ENCODE measurements at regions not wholly inside any gene's neighbourhood (a gene's known extent, or its start where the extent isn't known, plus 50 kb on each side); places are given as distances from the start of the nearest gene placed in this dataset.
"Not testable (repeated sequence)": the region's sequence is repeated elsewhere in the genome, so short reads cannot be mapped to it uniquely, and the experiment has no call there.

DNA sequence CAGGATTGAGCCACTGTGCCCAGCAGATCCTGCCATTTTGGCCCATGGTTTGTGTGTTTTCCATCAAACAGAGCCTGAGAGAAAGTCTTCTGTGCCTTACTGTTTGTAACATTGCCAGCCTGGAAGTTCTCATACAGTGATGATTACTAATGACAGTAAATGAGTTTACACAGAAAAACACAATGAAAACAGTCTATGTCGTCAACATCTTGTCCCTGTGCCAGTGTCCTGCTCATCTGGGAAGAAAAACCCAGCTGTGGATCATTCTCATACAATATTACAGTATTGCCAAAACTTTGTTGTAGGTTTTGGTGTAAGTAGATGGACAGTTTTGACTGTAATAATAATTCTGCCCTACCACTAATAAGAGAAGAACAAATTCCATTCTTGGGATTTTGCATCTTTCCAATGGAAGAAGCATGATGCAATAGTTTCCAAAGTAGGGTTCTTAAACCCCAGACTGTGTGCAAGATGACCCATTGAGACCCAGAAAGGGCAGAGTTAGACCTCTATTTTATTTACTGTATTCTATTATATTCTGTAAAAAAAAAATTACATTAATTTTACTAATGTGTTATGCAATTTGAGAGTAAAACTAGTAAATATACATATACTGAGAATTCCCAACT lies 135.0 kb upstream of the JARID2 start:
- no peaks in the 10 kb centered on the region for H3K9me3 ChIP-seq (ENCODE audit: control insufficient read depth in 2 of 3, low read length in 3 of 3)
- no peak overlapping the region for H3K4me3 ChIP-seq (ENCODE audit: low read length)
- Mint-ChIP-seq H3K27me3 (peaks cover 0 to 4% (median 0%) of the 10 kb centered on the region in 5 donors), H3K36me3 (peaks cover 0 to 6% (median 0%) of the 10 kb centered on the region in 5 donors), H3K4me1 (peaks cover 0 to 11% (median 4%) of the 10 kb centered on the region in 7 donors), H3K9me3 (peaks cover 0 to 9% (median 2%) of the 10 kb centered on the region in 11 donors), H3K27ac (no peak overlapping the region), H3K4me3 (no peak overlapping the region)
- ChIA-PET POLR2A (no interaction called here), CTCF (no interaction called here)
- ATAC-seq, result no peak
- DNase-seq, result no peak
- no peaks in the 10 kb centered on the region for H3K36me3 ChIP-seq (ENCODE audit: control insufficient read depth in 2 of 3, insufficient read depth in 3 of 3, low read length in 3 of 3)
- intact Hi-C loops (cut with micrococcal nuclease), result no loop called here
- no peak overlapping the region for H3K27ac ChIP-seq (ENCODE audit: low read depth, low read length)
- no peaks in the 10 kb centered on the region for H3K27me3 ChIP-seq (ENCODE audit: control insufficient read depth in 2 of 2, insufficient read depth in 2 of 2, low read length in 2 of 2)
- H3K4me1 ChIP-seq (ENCODE audit: control insufficient read depth in 2 of 2, insufficient read depth in 2 of 2, low read length in 2 of 2), result no peaks in the 10 kb centered on the region

DNA sequence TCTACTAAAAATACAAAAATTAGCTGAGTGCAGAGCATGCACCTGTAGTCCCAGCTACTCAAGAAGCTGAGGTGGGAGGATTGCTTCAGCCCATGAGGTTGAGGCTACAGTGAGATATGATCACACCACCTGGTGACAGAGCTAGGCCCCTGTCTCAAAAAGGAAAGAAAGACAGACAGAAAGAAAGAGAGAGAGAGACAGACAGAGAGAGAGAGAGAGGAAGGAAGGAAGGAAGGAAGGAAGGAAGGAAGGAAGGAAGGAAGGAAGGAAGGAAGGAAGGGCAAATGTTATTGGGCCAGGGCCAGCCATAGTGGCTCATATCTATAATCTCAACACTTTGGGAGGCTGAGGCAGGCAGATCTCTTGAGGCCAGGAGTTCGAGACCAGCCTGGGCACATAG lies 134.3 kb upstream of the JARID2 start:
- H3K27ac ChIP-seq (ENCODE audit: low read depth, low read length); CTCF ChIA-PET; H3K4me3 Mint-ChIP-seq; DNase-seq; H3K9me3 Mint-ChIP-seq; H3K9me3 ChIP-seq (ENCODE audit: control insufficient read depth in 2 of 3, low read length in 3 of 3); H3K4me3 ChIP-seq (ENCODE audit: low read length); H3K27me3 Mint-ChIP-seq; H3K4me1 ChIP-seq (ENCODE audit: control insufficient read depth in 2 of 2, insufficient read depth in 2 of 2, low read length in 2 of 2); H3K36me3 ChIP-seq (ENCODE audit: control insufficient read depth in 2 of 3, insufficient read depth in 3 of 3, low read length in 3 of 3); POLR2A ChIA-PET; H3K27me3 ChIP-seq (ENCODE audit: control insufficient read depth in 2 of 2, insufficient read depth in 2 of 2, low read length in 2 of 2); ATAC-seq; H3K36me3 Mint-ChIP-seq; intact Hi-C loops (cut with micrococcal nuclease): not testable (repeated sequence)
- Mint-ChIP-seq H3K4me1 (peaks cover 0 to 11% (median 4%) of the 10 kb centered on the region in 7 donors), H3K27ac (peak overlapping the region in 2 of 9 donors; percentile 53 to 85)

DNA sequence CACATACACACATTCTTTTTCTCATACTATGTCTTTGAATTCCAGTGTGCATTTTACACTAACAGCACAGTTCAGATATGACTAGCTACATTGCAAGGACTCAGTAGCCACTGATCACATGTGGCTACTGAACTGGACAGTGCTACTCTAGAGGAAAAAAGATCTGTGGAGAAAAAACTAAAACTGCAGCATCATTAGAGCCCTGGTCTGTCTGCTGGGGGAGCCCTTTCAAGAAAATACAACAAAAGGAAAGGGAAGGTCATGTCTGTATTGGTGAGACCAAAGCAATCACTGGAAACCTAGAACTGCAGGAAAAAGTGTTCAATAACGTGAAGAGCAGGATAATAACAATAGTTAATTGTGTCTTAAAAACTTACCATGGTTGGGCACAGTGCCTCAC lies 132.3 kb upstream of the JARID2 start:
- Histone ChIP-seq H3K27ac (ENCODE audit: low read depth, low read length) (no peak overlapping the region), H3K27me3 (ENCODE audit: control insufficient read depth in 2 of 2, insufficient read depth in 2 of 2, low read length in 2 of 2) (no peaks in the 10 kb centered on the region), H3K9me3 (ENCODE audit: control insufficient read depth in 2 of 3, low read length in 3 of 3) (no peaks in the 10 kb centered on the region), H3K36me3 (ENCODE audit: control insufficient read depth in 2 of 3, insufficient read depth in 3 of 3, low read length in 3 of 3) (no peaks in the 10 kb centered on the region), H3K4me3 (ENCODE audit: low read length) (no peak overlapping the region), H3K4me1 (ENCODE audit: control insufficient read depth in 2 of 2, insufficient read depth in 2 of 2, low read length in 2 of 2) (no peaks in the 10 kb centered on the region)
- ChIA-PET POLR2A (no interaction called here), CTCF (interaction anchor here (0.7 kb wide), 1 partner anchor 24 kb away, joined by 3 read pairs; no protein-coding TSS in a partner anchor)
- Mint-ChIP-seq H3K4me1 (peaks cover 0 to 8% (median 4%) of the 10 kb centered on the region in 7 donors), H3K36me3 (peaks cover 0 to 1% (median 0%) of the 10 kb centered on the region in 5 donors), H3K27ac (no peak overlapping the region), H3K27me3 (no peaks in the 10 kb centered on the region), H3K4me3 (no peak overlapping the region), H3K9me3 (peaks cover 0 to 2% (median 0%) of the 10 kb centered on the region in 11 donors)
- intact Hi-C loops (cut with micrococcal nuclease), result no loop called here
- DNase-seq, result no peak
- ATAC-seq, result no peak

DNA sequence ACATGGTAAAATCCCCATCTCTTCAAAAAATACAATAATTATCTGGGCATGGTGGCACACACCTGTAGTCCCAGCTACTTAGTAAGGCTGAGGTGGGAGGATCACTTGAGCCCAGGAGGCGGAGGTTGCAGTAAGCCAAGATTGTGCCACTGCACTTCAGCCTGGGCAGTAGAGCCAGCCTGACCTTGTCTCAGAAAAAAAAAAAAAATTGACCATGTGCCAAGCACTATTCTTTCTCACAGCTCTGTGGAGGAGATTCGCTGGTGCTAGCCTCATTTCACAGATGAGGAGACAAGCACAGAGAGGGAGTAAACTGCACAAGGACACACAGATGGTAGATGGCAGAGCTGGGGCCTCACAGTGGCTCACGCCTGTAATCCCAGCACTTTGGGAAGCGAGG lies 131.8 kb upstream of the JARID2 start:
- DNase-seq (no peak), ATAC-seq (no peak)
- Histone ChIP-seq H3K9me3 (ENCODE audit: control insufficient read depth in 2 of 3, low read length in 3 of 3) (no peaks in the 10 kb centered on the region), H3K27me3 (ENCODE audit: control insufficient read depth in 2 of 2, insufficient read depth in 2 of 2, low read length in 2 of 2) (no peaks in the 10 kb centered on the region), H3K36me3 (ENCODE audit: control insufficient read depth in 2 of 3, insufficient read depth in 3 of 3, low read length in 3 of 3) (no peaks in the 10 kb centered on the region), H3K4me3 (ENCODE audit: low read length) (no peak overlapping the region), H3K4me1 (ENCODE audit: control insufficient read depth in 2 of 2, insufficient read depth in 2 of 2, low read length in 2 of 2) (no peaks in the 10 kb centered on the region), H3K27ac (ENCODE audit: low read depth, low read length) (no peak overlapping the region)
- H3K9me3 Mint-ChIP-seq, result peaks cover 0 to 2% (median 0%) of the 10 kb centered on the region in 11 donors
- H3K36me3 Mint-ChIP-seq, result peaks cover 0 to 1% (median 0%) of the 10 kb centered on the region in 5 donors
- no peaks in the 10 kb centered on the region for H3K27me3 Mint-ChIP-seq
- no peak overlapping the region for H3K4me3 Mint-ChIP-seq
- POLR2A ChIA-PET, result no interaction called here
- intact Hi-C loops (cut with micrococcal nuclease), result no loop called here
- CTCF ChIA-PET, result interaction anchor here (0.7 kb wide), 1 partner anchor 23 kb away, joined by 3 read pairs; no protein-coding TSS in a partner anchor
- no peak overlapping the region for H3K27ac Mint-ChIP-seq
- peaks cover 0 to 5% (median 4%) of the 10 kb centered on the region in 7 donors for H3K4me1 Mint-ChIP-seq

DNA sequence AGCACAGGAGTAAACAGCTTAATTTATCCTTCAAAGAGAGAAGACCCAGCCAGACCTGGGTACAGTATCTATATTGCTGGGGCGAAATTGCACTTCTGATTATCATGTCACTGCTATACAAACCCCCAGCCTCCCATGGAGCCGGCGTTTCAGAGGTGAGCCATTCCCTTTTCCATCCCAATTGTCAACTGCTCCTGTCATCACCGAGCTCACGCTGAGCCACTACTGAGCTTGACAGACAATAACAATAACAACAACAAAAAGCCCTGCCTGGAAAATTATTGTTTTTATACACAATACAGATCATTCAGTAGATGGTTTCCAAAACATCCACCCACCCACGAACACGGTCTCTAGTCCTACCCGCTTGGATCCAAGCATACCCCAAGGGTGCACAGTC lies 129.0 kb upstream of the JARID2 start:
- Histone ChIP-seq H3K4me3 (ENCODE audit: low read length) (no peak overlapping the region), H3K27me3 (ENCODE audit: control insufficient read depth in 2 of 2, insufficient read depth in 2 of 2, low read length in 2 of 2) (no peaks in the 10 kb centered on the region), H3K4me1 (ENCODE audit: control insufficient read depth in 2 of 2, insufficient read depth in 2 of 2, low read length in 2 of 2) (no peaks in the 10 kb centered on the region), H3K36me3 (ENCODE audit: control insufficient read depth in 2 of 3, insufficient read depth in 3 of 3, low read length in 3 of 3) (no peaks in the 10 kb centered on the region), H3K27ac (ENCODE audit: low read depth, low read length) (no peak overlapping the region), H3K9me3 (ENCODE audit: control insufficient read depth in 2 of 3, low read length in 3 of 3) (no peaks in the 10 kb centered on the region)
- POLR2A ChIA-PET, result interaction anchor here (0.6 kb wide), 1 partner anchor 528 kb away, joined by 3 read pairs; no protein-coding TSS in a partner anchor
- H3K27ac Mint-ChIP-seq, result no peak overlapping the region
- DNase-seq, result no peak
- CTCF ChIA-PET, result no interaction called here
- ATAC-seq, result no peak
- no peaks in the 10 kb centered on the region for H3K36me3 Mint-ChIP-seq
- H3K4me1 Mint-ChIP-seq, result peaks cover 0 to 9% (median 0%) of the 10 kb centered on the region in 7 donors
- H3K9me3 Mint-ChIP-seq, result no peaks in the 10 kb centered on the region
- H3K4me3 Mint-ChIP-seq, result no peak overlapping the region
- intact Hi-C loops (cut with micrococcal nuclease), result no loop called here
- H3K27me3 Mint-ChIP-seq, result no peaks in the 10 kb centered on the region

DNA sequence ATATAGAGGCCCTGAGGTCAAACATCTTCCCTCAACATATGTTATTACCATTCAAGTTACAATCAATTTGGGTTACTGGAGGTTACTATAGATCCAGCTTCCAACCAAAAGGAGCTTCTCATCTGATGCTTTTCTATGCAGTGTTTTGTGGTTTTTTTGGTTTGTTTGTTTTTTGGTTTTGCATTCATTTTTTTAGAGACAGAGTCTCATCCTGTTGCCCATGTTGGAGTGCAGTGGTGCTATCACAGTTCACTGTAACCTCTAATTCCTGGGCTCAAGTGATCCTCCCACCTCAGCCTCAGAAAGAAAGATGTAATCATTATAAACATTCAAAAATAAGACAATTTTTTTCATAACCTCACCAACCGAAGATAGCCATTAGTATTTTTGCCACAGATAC lies 124.4 kb upstream of the JARID2 start:
- no peaks in the 10 kb centered on the region for H3K27me3 ChIP-seq (ENCODE audit: control insufficient read depth in 2 of 2, insufficient read depth in 2 of 2, low read length in 2 of 2)
- H3K27ac Mint-ChIP-seq, result peak overlapping the region in 1 of 9 donors; percentile 2
- CTCF ChIA-PET, result no interaction called here
- H3K4me3 Mint-ChIP-seq, result peak overlapping the region in 1 of 10 donors; percentile 4
- intact Hi-C loops (cut with micrococcal nuclease), result no loop called here
- H3K9me3 ChIP-seq (ENCODE audit: control insufficient read depth in 2 of 3, low read length in 3 of 3), result no peaks in the 10 kb centered on the region
- POLR2A ChIA-PET, result no interaction called here
- H3K36me3 ChIP-seq (ENCODE audit: control insufficient read depth in 2 of 3, insufficient read depth in 3 of 3, low read length in 3 of 3), result no peaks in the 10 kb centered on the region
- H3K4me1 Mint-ChIP-seq, result peaks cover 0 to 22% (median 0%) of the 10 kb centered on the region in 7 donors
- H3K27me3 Mint-ChIP-seq, result no peaks in the 10 kb centered on the region
- no peak overlapping the region for H3K4me3 ChIP-seq (ENCODE audit: low read length)
- H3K4me1 ChIP-seq (ENCODE audit: control insufficient read depth in 2 of 2, insufficient read depth in 2 of 2, low read length in 2 of 2), result no peaks in the 10 kb centered on the region
- no peak overlapping the region for H3K27ac ChIP-seq (ENCODE audit: low read depth, low read length)
- no peak for DNase-seq
- H3K9me3 Mint-ChIP-seq, result peaks cover 0 to 2% (median 0%) of the 10 kb centered on the region in 11 donors
- no peaks in the 10 kb centered on the region for H3K36me3 Mint-ChIP-seq
- ATAC-seq, result no peak

DNA sequence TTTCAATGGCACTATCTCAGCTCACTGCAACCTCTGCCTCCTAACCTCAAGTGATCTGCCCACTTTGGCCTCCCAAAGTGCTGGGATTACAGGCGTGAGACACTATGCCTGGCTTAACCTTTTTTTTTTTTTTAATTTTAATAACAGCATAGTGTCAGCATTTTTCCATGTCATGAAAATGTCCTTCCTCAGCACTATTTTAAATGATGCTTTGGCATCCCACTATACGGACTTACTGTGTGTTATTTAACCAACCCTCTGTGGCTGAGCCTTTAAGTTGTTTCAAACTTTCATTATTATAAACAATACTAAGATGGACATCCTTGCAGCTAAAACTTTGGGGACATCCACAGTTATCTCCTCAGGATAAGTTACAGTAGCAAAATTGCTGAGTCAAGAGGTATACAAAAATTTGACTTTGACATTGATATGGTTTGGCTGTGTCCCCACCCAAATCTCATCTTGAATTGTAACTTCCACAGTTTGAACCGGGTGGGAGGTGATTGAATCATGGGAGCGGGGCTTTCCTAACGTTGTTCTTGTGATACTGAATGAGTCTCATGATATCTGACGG lies 123.8 kb upstream of the JARID2 start:
- no peak overlapping the region for H3K27ac Mint-ChIP-seq
- no peaks in the 10 kb centered on the region for H3K27me3 ChIP-seq (ENCODE audit: control insufficient read depth in 2 of 2, insufficient read depth in 2 of 2, low read length in 2 of 2)
- H3K27ac ChIP-seq (ENCODE audit: low read depth, low read length), result no peak overlapping the region
- no peak overlapping the region for H3K4me3 Mint-ChIP-seq
- no peaks in the 10 kb centered on the region for H3K36me3 Mint-ChIP-seq
- no peak for ATAC-seq
- peaks cover 0 to 2% (median 0%) of the 10 kb centered on the region in 11 donors for H3K9me3 Mint-ChIP-seq
- peaks cover 0 to 22% (median 0%) of the 10 kb centered on the region in 7 donors for H3K4me1 Mint-ChIP-seq
- no peaks in the 10 kb centered on the region for H3K9me3 ChIP-seq (ENCODE audit: control insufficient read depth in 2 of 3, low read length in 3 of 3)
- ChIA-PET POLR2A (no interaction called here), CTCF (no interaction called here)
- H3K4me1 ChIP-seq (ENCODE audit: control insufficient read depth in 2 of 2, insufficient read depth in 2 of 2, low read length in 2 of 2), result no peaks in the 10 kb centered on the region
- H3K4me3 ChIP-seq (ENCODE audit: low read length), result no peak overlapping the region
- no peaks in the 10 kb centered on the region for H3K36me3 ChIP-seq (ENCODE audit: control insufficient read depth in 2 of 3, insufficient read depth in 3 of 3, low read length in 3 of 3)
- no peak for DNase-seq
- H3K27me3 Mint-ChIP-seq, result no peaks in the 10 kb centered on the region
- intact Hi-C loops (cut with micrococcal nuclease), result no loop called here

All from naive thymus-derived CD4-positive, alpha-beta T cell (primary cell).